Stimulated activated CD4-positive, alpha-beta T cell treated with anti-CD3 and anti-CD28 coated beads, Interleukin-12 subunit alpha, Interleukin-12 subunit beta, amount 100 ng/mL, for 4 hours (primary cell): ENCODE measurements at regions not wholly inside any gene's neighbourhood (a gene's known extent, or its start where the extent isn't known, plus 50 kb on each side); places are given as distances from the start of the nearest gene placed in this dataset.

Experiments used
- DNase-seq: peaks from one replicate; pipeline ENCODE4 v3.0.0-alpha.2; 2020

DNA sequence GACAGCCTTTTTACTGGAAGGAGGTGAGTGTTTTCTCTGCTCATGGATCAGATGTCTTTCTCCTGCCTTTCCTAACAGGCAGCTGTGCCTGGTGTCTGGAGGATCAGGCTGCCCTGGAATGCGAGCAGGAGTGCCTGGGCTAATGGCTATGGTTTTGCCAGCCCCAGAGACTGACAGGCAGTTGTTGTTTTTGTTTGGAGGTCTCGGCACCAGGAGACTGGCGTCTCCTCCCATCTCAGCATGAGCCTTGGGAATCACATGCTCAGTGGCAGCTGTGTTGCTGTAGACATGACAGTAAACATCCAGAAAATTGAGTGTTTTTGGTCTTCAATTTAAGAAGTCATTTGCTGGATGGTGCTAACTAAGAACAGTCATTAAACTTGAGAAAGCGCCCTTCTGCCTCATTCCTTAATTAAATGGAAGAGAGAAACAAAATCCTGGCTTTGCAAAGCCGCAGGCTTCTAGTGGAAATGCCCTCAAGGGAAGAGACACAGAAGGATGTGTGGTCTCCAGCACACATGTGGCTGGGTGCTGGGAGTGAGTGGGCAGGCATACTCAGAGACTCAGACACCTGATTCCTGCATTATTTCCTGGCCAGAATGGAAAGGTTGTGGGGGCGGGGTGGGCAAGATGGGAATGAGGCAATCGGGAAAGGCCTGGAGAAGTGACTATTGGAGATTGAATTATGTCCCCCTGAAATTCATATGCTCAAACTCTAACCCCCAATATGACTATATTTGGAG, 97.0 kb upstream of the NMNAT3 start:
- no peak for DNase-seq

DNA sequence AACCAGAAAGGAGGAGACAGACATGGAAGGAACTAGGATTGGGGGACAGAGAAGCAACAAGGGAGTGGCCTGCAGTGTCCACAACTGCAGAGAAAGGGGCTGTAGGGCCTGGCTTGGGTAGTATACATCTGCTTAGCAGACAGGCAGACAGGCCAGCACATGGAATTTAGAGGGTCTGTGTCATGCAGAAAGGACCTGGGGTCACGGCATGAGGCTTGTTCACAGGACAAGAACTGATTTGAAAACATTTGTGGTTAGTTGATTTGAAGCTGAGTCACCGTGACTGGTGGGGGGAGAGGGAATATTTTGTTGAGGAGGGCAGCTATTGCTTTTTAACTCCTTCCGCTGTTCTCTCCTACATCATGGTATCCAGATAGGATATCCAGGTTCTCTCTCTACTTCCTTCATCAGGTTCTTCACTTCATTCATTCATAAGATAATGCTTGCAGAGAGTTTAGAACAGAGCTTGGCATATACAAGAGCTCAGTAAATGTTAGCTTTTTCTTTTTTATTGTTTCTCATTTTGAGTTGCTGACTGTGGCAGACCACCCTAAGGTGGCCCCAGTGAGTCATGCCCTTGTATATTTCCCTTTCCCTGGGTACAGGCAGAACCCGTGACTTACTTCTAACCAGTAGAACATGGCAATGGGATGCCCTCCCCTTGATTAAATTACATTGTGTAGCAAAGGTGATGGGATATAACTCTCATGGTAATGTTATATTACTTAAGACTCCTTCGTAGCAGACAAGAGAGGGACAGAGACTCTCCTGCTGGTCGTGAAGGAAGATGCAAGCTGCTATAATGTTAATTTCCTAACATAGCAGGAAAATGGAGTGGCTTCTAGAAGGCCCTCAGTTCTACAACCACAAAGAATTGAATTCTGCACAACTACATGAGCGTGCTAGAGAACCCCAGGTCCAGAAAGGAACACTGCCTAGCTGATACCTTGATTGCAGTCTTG, 95.0 kb upstream of the NMNAT3 start:
- no peak for DNase-seq

DNA sequence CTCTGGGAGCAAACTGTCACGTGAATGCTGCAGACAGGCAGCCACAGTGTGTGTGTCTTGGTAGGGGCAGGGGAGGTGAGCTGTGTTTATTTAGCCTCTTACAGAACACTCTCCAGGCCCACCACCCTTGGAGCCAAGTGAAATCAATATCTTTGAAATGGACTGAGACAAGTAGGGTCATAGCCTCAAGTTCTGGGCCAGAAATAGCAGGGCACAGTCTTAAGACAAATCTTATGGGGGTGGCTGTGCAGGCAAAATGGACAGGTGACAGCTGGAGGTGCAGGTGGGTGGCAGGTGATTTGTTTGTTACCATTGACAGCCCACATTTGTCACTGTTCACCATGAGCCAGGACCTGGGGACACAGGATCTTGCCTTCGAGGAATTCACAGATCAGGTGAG, 93.6 kb upstream of the NMNAT3 start:
- no peak for DNase-seq

DNA sequence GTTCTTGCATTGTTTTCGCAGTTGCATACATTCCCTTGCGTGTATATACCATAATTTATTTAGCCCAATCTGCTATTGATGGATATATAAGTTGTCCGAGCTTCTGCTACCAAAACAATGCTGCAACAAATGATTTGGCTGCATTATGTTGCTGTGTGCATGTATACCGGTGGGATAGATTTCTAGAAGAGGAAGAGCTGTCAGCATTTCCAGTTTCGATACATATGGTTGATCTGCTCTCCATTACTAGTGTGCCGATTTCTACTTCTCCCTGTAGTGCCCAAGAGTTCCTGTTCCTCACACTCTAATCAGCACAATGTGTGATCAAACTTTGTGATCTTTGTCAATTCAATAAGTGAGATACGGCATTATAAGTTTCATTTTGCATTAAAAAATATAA, 92.8 kb upstream of the NMNAT3 start:
- DNase-seq = no peak

GRCh38 chr3:139769796-139770195, 92.0 kb upstream of the NMNAT3 start:
- DNase-seq = no peak

GRCh38 chr3:139764936-139765335, 87.2 kb upstream of the NMNAT3 start:
- DNase-seq = no peak

DNA sequence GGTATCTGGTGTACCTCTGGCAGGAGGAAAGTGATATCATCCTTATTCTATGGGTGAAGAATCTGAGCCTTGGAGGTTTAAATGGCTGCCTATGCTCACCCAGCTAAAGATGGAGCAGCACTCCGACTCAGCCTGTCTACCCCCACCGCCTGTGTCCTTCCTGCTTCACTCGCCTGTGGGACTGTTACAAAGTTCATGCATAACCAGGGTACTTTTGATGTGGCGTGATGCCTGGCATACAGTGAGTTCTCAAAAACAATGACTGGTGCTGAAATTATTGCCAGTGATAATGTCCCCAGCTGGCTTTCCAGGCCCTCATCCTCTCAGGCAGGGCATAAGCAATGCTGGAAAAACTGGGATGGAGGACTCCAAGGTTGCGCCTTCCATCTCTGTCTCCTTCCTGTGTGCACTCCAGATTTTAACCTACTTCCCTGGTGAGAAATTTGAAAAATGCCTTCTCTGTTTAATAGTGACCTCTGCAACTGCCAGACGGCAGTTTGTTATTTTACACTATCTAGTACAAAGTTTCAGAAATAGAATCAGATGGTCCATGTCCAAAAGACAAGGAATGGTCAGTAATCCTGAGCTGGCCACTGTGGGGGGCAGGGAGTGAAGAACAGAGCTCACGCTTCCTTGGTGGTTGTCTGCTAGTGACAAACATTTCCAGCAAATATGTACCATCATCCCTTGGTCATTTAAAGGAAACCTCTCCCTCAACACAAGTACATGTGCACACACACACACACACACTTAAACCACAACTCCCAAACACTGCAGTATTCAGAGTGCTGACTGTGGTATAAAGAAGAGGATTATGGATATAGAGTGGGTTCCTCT, 86.5 kb upstream of the NMNAT3 start:
- no peak for DNase-seq

GRCh38 chr3:139762302-139762701, 84.5 kb upstream of the NMNAT3 start:
- no peak for DNase-seq

DNA sequence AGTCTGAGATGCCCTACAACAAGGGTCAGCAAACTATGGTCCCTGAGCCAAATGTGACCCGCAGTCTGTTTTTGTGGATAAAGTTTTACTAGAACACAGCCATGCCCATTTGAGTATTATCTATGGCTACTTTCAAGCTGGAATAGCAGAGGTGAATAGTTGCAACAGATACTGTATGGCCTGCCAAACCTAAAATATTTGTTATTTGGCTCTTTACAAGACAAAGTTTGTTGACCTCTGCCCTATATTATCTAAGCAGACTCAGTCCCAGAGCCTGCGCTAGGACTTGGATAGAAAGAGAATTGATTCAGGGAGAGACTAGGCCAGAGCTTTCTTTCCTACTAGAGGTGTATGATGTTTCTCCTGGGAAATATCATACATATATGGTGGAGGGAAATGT, 81.7 kb upstream of the NMNAT3 start:
- DNase-seq = no peak

- no peak for DNase-seq
Observed at GRCh38 chr3:139758654-139759291, 81.0 kb upstream of the NMNAT3 start.

DNA sequence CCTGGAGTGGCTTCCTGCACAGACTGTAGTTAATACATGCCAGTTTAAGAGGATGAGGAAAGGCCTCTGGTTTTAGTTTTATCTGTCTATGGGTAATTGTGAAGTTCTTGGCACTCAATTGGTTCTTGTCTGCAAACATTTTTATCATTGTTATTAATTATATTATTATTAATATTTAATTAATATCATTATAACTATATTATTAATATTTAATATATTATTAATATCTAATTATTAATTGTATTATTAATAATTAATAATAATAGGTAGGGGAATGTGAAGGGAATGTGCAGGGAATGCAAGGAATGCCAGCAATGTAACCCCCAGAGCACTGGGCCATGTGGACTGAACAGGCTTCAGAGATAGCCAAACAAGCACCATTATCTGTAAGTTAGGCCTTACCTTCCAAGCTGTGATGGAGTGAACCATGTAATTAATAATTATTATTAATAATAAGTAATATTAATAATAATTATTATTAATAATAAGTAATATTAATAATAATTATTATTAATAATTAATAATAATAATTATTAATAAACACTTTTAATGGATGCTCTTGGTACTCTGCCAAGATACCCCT, 79.8 kb upstream of the NMNAT3 start:
- no peak for DNase-seq

GRCh38 chr3:139756529-139757103, 78.8 kb upstream of the NMNAT3 start:
- DNase-seq = no peak

- DNase-seq = no peak
Observed at GRCh38 chr3:139755551-139755950, 77.8 kb upstream of the NMNAT3 start.

DNA sequence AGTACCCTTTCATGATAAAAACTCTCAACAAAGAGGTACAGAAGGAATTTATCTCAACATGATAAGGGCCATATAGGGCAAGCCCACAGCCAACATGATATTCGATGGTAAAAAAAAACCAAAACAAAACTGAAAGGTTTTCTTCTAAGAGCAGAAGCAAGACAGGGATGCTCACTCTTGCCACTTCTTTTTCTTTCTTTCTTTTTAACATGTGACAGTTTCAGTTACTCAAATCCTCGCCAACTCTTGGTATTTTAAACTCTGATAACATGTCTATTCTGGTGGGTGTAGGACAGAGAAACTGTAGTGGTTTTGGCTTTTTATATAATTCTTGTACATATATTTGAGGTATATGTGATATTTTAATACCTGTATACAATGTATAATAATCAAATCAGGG, 74.0 kb upstream of the NMNAT3 start:
- no peak for DNase-seq

GRCh38 chr3:139746481-139746880, 68.7 kb upstream of the NMNAT3 start:
- DNase-seq = no peak

DNA sequence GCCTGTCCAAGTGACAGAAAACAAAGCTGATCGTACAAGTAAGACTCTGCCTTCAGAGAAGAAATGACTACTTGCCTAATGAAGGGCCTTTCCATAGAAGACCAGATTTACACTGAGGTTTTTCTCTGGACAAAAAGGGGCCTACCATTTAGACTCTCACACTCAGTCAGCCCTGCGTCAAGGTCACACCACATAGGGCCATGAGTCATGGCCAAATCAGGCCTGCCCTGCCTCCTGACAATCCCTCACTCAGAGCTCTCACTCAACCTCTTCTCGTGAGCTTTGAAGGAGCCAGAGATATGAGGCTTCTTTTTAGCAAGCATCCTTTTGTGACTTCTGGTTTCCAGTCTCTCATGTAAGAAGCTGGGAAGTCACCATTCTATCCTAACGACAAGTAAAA, 68.1 kb upstream of the NMNAT3 start:
- DNase-seq = no peak

DNA sequence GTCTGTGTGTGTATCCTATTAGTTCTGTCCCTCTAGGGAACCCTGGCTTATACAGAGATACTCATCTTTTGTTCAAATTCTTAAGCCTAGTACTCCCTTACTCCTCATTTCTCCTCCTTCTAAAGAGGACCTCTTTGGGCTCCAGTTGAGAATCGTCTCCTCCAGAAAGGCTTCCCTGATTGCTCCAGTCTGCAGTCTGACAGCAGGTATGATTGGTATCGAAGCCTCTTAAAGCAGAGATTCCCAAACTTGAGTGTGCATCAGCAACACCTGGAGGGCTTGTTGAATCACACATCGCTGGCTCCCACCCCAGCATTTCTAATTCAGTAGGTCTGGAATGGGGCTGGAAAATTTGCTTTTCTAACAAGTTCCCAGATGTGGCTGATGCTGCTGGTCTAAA, 60.9 kb upstream of the NMNAT3 start:
- no peak for DNase-seq

DNA sequence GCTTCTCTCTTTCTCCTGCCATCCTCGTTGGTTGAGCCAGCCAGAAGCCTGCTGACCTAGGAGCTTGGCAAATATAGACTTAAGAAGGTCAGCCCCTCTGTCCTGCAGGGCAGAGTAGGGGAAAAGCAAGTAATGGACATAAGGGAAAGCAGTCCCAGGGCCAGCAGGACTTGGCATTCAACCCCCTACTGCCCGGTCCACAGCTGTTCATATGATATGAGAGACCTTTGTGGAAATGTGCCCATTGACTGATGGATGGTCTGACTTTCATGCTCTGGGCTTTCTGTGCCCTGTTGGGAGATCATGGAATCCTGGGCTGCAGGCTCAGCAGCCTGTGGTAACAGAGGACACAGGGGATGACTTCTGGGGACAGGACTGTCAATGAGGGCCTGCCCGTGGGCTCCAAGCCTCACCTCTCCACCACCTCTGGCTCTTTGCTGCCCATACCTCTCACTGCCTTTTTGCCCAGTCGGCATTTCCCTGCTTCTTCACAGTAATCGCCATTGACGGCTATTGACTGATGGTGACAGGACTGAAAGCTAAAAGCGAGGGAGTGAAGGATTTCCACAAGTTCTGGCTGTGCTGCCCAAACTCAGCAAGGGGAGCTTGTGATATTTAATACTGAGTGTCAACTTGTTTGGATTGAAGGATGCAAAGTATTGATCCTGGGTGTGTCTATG, 60.0 kb upstream of the NMNAT3 start:
- no peak for DNase-seq

- no peak for DNase-seq
Observed at GRCh38 chr3:139735191-139735590, 57.4 kb upstream of the NMNAT3 start.

DNA sequence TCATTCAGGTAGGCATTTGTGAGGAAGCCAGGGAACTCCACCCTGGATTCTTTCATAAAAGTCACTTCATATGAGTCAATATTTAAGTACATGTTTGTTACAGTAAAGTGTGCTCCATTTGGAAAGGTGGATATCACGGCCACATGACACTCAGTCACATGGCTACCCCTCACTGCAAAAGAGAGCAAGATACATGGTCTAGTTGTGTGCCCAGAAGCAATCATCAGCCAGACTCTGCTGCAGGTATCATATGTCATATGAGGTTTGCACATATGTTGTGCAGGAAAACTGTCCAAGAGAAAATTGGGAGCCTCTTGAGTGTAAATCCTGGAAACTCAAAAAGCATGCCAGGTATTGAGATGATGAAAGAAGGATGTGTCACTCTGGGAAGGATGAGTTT, 55.0 kb upstream of the NMNAT3 start:
- no peak for DNase-seq

DNA sequence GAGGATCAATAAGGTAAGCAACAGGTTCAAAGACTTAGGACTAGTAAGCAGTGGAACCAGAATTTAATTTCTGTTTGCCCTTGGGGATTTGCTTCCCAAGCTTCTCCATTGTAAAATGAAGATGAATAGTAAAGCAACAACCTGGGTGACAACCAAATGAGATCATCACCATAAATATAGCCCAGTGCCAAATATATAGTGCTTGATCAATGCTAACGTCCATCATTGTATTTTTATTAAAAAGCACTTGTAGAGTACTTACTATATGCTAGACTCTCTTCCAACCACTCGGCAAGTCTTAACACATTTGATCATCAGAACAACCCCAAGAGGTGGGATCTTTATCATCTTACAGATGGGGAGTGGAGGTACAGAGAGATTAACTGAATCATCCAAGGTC, 51.5 kb upstream of the NMNAT3 start:
- no peak for DNase-seq
